NCI-H510A treated with DMSO at 0.1 percent for 48 hours (cell line): ENCODE measurements at regions not wholly inside any gene's neighbourhood (a gene's known extent, or its start where the extent isn't known, plus 50 kb on each side); places are given as distances from the start of the nearest gene placed in this dataset.

Experiments
- DNase-seq: peaks from one replicate; lab custom pipeline; 2025; lab: John Stamatoyannopoulos, UW

GRCh38 chr18:2172881-2173280, 398.4 kb downstream of the METTL4 start:
- DNase-seq, result no peak

GRCh38 chr18:2173486-2173885, 397.8 kb downstream of the METTL4 start:
- no peak for DNase-seq

- DNase-seq, result no peak
Observed at GRCh38 chr18:2178036-2178435, 393.3 kb downstream of the METTL4 start.

GRCh38 chr18:2179498-2180183, 391.7 kb downstream of the METTL4 start:
- DNase-seq, result peak; percentile 46

GRCh38 chr18:2180586-2180985, 390.7 kb downstream of the METTL4 start:
- no peak for DNase-seq

- DNase-seq, result no peak
Observed at GRCh38 chr18:2183432-2183831, 387.9 kb downstream of the METTL4 start.

- no peak for DNase-seq
Observed at GRCh38 chr18:2186967-2187366, 384.3 kb downstream of the METTL4 start.

- no peak for DNase-seq
Observed at GRCh38 chr18:2188258-2188657, 383.0 kb downstream of the METTL4 start.

- DNase-seq, result no peak
Observed at GRCh38 chr18:2191180-2191790, 380.0 kb downstream of the METTL4 start.

- no peak for DNase-seq
Observed at GRCh38 chr18:2192562-2192961, 378.7 kb downstream of the METTL4 start.

GRCh38 chr18:2197946-2198345, 373.4 kb downstream of the METTL4 start:
- DNase-seq, result no peak

- no peak for DNase-seq
Observed at GRCh38 chr18:2199060-2199459, 372.2 kb downstream of the METTL4 start.

- DNase-seq, result no peak
Observed at GRCh38 chr18:2201036-2201600, 370.2 kb downstream of the METTL4 start.

GRCh38 chr18:2204736-2205135, 366.6 kb downstream of the METTL4 start:
- no peak for DNase-seq

GRCh38 chr18:2207294-2207693, 364.0 kb downstream of the METTL4 start:
- DNase-seq, result no peak

GRCh38 chr18:2212598-2213205, 358.6 kb downstream of the METTL4 start:
- DNase-seq, result no peak

- no peak for DNase-seq
Observed at GRCh38 chr18:2213905-2214304, 357.4 kb downstream of the METTL4 start.

GRCh38 chr18:2217356-2217755, 353.9 kb downstream of the METTL4 start:
- DNase-seq, result no peak

GRCh38 chr18:2218101-2218500, 353.2 kb downstream of the METTL4 start:
- no peak for DNase-seq

- DNase-seq, result no peak
Observed at GRCh38 chr18:2219706-2220105, 351.6 kb downstream of the METTL4 start.

- no peak for DNase-seq
Observed at GRCh38 chr18:2222270-2223185, 348.8 kb downstream of the METTL4 start.

GRCh38 chr18:2223449-2223848, 347.9 kb downstream of the METTL4 start:
- DNase-seq, result no peak
